ENCODE measurements at regions not wholly inside any gene's neighbourhood (a gene's known extent, or its start where the extent isn't known, plus 50 kb on each side); places are given as distances from the start of the nearest gene placed in this dataset.

GRCh38 chr9:87801013-87801412 is 75.1 kb downstream of the CTSL start:
- CTCF ChIA-PET, result no interaction called here
- intact Hi-C loops (cut with micrococcal nuclease), result no loop called here

GRCh38 chr9:87803166-87803565 is 77.2 kb downstream of the CTSL start:
- Mint-ChIP-seq H3K36me3 (ENCODE audit: low read depth) (no peaks in the 10 kb centered on the region), H3K4me3 (no peak overlapping the region), H3K27ac (no peak overlapping the region), H3K9me3 (no peaks in the 10 kb centered on the region), H3K27me3 (ENCODE audit: low read depth) (peaks cover 3% of the 10 kb centered on the region), H3K4me1 (ENCODE audit: low read depth) (no peaks in the 10 kb centered on the region)
- intact Hi-C loops (cut with micrococcal nuclease), result no loop called here
- CTCF ChIA-PET, result no interaction called here
- DNase-seq, result no peak

More at GRCh38 chr9:87801013-87801412, 75.1 kb downstream of the CTSL start:
- no peaks in the 10 kb centered on the region for H3K27me3 Mint-ChIP-seq (ENCODE audit: low read depth)
- DNase-seq, result no peak
- no peaks in the 10 kb centered on the region for H3K9me3 Mint-ChIP-seq
- no peaks in the 10 kb centered on the region for H3K4me1 Mint-ChIP-seq (ENCODE audit: low read depth)
- H3K36me3 Mint-ChIP-seq (ENCODE audit: low read depth), result no peaks in the 10 kb centered on the region
- no peak overlapping the region for H3K27ac Mint-ChIP-seq
- H3K4me3 Mint-ChIP-seq, result no peak overlapping the region

DNA sequence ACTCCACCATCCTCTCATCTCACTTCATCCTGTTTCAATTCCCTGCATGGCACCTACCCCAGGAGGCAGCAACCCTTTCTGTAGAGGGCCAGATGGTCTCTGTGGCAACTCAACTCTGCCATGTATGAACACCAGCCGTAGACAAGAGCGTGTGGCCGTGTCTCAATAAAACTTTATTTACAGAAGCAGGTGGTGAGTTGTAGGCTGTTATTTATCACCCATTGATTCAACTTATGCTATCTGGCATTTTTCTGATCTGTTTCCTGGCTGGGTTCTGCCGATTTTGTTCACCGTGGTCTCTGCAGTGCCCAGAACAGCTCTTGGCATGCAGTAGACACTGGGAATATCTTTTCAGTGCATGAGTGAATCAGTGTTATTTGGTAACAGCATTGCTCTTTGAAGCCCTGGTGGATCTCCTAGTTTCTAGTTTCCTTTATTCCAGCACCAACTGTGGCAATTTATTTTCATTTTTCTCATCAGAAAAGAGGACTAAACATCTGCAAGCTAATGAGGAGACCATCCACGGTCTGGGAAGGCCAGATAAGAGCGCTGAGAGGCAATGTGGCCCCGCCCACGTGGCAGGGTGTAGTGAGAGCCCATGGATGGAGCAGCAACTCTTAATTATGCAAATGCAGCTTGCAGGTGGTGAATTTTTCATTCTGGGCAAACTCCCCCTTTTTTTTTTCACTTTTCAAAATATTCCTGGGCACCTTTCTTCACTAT is 77.9 kb downstream of the CTSL start:
- CTCF ChIA-PET, result no interaction called here
- DNase-seq, result no peak
- H3K36me3 Mint-ChIP-seq (ENCODE audit: low read depth), result no peaks in the 10 kb centered on the region
- intact Hi-C loops (cut with micrococcal nuclease), result no loop called here
- H3K4me3 Mint-ChIP-seq, result no peak overlapping the region
- no peaks in the 10 kb centered on the region for H3K4me1 Mint-ChIP-seq (ENCODE audit: low read depth)
- no peaks in the 10 kb centered on the region for H3K9me3 Mint-ChIP-seq
- peaks cover 3% of the 10 kb centered on the region for H3K27me3 Mint-ChIP-seq (ENCODE audit: low read depth)
- no peak overlapping the region for H3K27ac Mint-ChIP-seq

DNA sequence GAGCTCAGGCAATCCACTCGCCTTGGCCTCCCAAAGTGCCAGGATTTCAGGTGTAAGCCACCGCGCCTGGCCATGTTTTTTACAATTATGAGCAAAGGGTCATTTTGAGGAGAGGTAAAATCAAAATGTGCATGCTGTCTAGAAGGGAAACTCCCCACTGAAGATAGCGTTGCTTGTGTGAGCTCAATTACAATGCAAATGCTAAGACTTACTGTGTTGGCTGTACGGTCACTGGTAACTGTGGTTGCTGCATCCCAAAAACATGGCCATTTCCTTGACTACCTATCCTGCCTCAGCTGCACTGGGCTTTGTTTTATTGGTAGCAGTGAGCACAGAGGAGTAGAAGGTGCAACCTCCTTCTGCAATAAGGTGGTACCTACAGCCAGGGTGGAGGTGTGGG is 77.4 kb upstream of the SPATA31E1 start:
- H3K4me3 Mint-ChIP-seq, result no peak overlapping the region
- intact Hi-C loops (cut with micrococcal nuclease), result no loop called here
- H3K36me3 Mint-ChIP-seq (ENCODE audit: low read depth), result no peaks in the 10 kb centered on the region
- no peak overlapping the region for H3K27ac Mint-ChIP-seq
- H3K9me3 Mint-ChIP-seq, result no peaks in the 10 kb centered on the region
- CTCF ChIA-PET, result no interaction called here
- no peaks in the 10 kb centered on the region for H3K4me1 Mint-ChIP-seq (ENCODE audit: low read depth)
- peaks cover 3% of the 10 kb centered on the region for H3K27me3 Mint-ChIP-seq (ENCODE audit: low read depth)
- no peak for DNase-seq

GRCh38 chr9:87810008-87810407 is 72.7 kb upstream of the SPATA31E1 start:
- intact Hi-C loops (cut with micrococcal nuclease), result loop anchor here (5.0 kb wide), 1 partner anchor 83 kb away; the partner anchor contains the start of gene CTSL
- no peaks in the 10 kb centered on the region for H3K36me3 Mint-ChIP-seq (ENCODE audit: low read depth)
- CTCF ChIA-PET, result interaction anchor here (0.6 kb wide), 1 partner anchor 453 kb away, joined by 3 read pairs; no protein-coding TSS in a partner anchor

GRCh38 chr9:87810679-87811178 is 71.9 kb upstream of the SPATA31E1 start:
- Mint-ChIP-seq H3K9me3 (no peaks in the 10 kb centered on the region), H3K4me1 (ENCODE audit: low read depth) (peaks cover 18% of the 10 kb centered on the region), H3K36me3 (ENCODE audit: low read depth) (no peaks in the 10 kb centered on the region), H3K27me3 (ENCODE audit: low read depth) (peaks cover 4% of the 10 kb centered on the region), H3K27ac (no peak overlapping the region), H3K4me3 (no peak overlapping the region)
- no peak for DNase-seq
- intact Hi-C loops (cut with micrococcal nuclease), result loop anchor here (5.0 kb wide), 1 partner anchor 83 kb away; the partner anchor contains the start of gene CTSL
- CTCF ChIA-PET, result interaction anchor here (1.8 kb wide), 1 partner anchor 130 kb away, joined by 10 read pairs; no protein-coding TSS in a partner anchor

More at GRCh38 chr9:87810008-87810407, 72.7 kb upstream of the SPATA31E1 start:
- Mint-ChIP-seq H3K4me1 (ENCODE audit: low read depth) (peaks cover 18% of the 10 kb centered on the region), H3K27me3 (ENCODE audit: low read depth) (peaks cover 3% of the 10 kb centered on the region), H3K4me3 (no peak overlapping the region), H3K27ac (no peak overlapping the region), H3K9me3 (no peaks in the 10 kb centered on the region)
- no peak for DNase-seq

- intact Hi-C loops (cut with micrococcal nuclease), result loop anchor here (1.0 to 5.0 kb wide), 4 partner anchors 85 to 476 kb away; partner anchors contain the start of gene CTSL
- Mint-ChIP-seq H3K36me3 (ENCODE audit: low read depth) (no peaks in the 10 kb centered on the region), H3K9me3 (no peaks in the 10 kb centered on the region), H3K27me3 (ENCODE audit: low read depth) (peaks cover 2% of the 10 kb centered on the region), H3K27ac (no peak overlapping the region), H3K4me3 (no peak overlapping the region), H3K4me1 (ENCODE audit: low read depth) (peaks cover 18% of the 10 kb centered on the region)
- CTCF ChIA-PET, result interaction anchor here (0.6 to 1.8 kb wide), 7 partner anchors 86 to 360 kb away, joined by 3 to 10 read pairs (median 3); no protein-coding TSS in a partner anchor
- DNase-seq, result peak; percentile 49
These were observed 70.1 kb upstream of the SPATA31E1 start for GRCh38 chr9:87812375-87813118.

- Mint-ChIP-seq H3K4me1 (ENCODE audit: low read depth) (peaks cover 18% of the 10 kb centered on the region), H3K36me3 (ENCODE audit: low read depth) (no peaks in the 10 kb centered on the region), H3K27ac (no peak overlapping the region), H3K4me3 (no peak overlapping the region), H3K27me3 (ENCODE audit: low read depth) (peaks cover 2% of the 10 kb centered on the region), H3K9me3 (no peaks in the 10 kb centered on the region)
- intact Hi-C loops (cut with micrococcal nuclease), result loop anchor here (1.0 to 5.0 kb wide), 3 partner anchors 86 to 476 kb away; partner anchors contain the start of gene CTSL
- no peak for DNase-seq
- CTCF ChIA-PET, result interaction anchor here (0.9 to 1.4 kb wide), 3 partner anchors 87 to 138 kb away, joined by 3 to 4 read pairs (median 3); no protein-coding TSS in a partner anchor
These were observed 69.6 kb upstream of the SPATA31E1 start for GRCh38 chr9:87813119-87813463.

DNA sequence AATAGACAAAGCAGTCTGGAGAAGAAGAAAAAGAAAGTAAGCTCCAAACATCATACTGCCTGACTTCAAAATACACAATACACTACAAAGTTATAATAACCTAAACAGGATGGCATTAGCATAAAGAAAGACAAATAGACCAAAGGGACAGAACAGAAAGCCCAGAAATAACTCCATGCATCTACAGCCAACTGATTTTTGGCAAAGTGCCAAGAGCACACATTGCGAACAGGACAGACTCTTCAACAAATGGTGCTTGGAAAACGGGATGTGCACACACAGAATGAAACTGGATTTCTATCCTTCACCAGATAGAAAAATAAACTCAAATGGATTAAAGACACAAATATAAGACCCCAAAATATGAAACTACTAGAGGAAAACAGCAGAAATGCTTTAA is 66.6 kb upstream of the SPATA31E1 start:
- Mint-ChIP-seq H3K27ac (no peak overlapping the region), H3K4me1 (ENCODE audit: low read depth) (peaks cover 18% of the 10 kb centered on the region)

GRCh38 chr9:87818308-87818707 is 64.4 kb upstream of the SPATA31E1 start:
- Mint-ChIP-seq H3K27me3 (ENCODE audit: low read depth) (peaks cover 2% of the 10 kb centered on the region), H3K4me3 (no peak overlapping the region), H3K36me3 (ENCODE audit: low read depth) (no peaks in the 10 kb centered on the region), H3K27ac (no peak overlapping the region), H3K9me3 (no peaks in the 10 kb centered on the region), H3K4me1 (ENCODE audit: low read depth) (peaks cover 3% of the 10 kb centered on the region)
- no peak for DNase-seq
- intact Hi-C loops (cut with micrococcal nuclease), result no loop called here
- CTCF ChIA-PET, result no interaction called here

More for the DNA sequence above, 66.6 kb upstream of the SPATA31E1 start:
- CTCF ChIA-PET, result no interaction called here
- Mint-ChIP-seq H3K9me3 (no peaks in the 10 kb centered on the region), H3K27me3 (ENCODE audit: low read depth) (peaks cover 2% of the 10 kb centered on the region), H3K36me3 (ENCODE audit: low read depth) (no peaks in the 10 kb centered on the region), H3K4me3 (no peak overlapping the region)
- no peak for DNase-seq
- intact Hi-C loops (cut with micrococcal nuclease), result no loop called here

GRCh38 chr9:87824216-87824875 is 58.3 kb upstream of the SPATA31E1 start:
- no peak for DNase-seq
- H3K9me3 Mint-ChIP-seq, result no peaks in the 10 kb centered on the region
- intact Hi-C loops (cut with micrococcal nuclease), result no loop called here

DNA sequence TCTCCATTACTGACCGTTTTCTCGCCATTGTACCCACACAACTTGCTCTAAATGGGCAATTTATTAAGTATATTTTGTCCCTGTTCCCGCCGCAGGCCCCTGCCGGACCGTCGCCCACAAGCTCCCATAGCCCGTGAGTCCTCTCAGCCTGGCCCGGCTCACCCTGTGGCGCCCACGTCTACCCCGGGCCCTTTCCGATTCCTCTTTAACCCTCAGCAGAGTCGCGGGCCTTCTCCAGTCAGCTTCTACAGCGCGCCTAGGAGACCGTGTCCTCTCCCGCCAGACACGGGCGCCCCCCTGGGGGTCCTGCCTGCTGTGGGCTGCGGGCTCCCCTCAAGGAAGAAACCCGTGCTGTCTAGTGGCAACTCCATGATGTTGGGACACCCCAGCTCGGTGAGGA is 57.8 kb upstream of the SPATA31E1 start:
- Mint-ChIP-seq H3K9me3 (no peaks in the 10 kb centered on the region), H3K27me3 (ENCODE audit: low read depth) (no peaks in the 10 kb centered on the region), H3K4me3 (no peak overlapping the region), H3K27ac (no peak overlapping the region), H3K4me1 (ENCODE audit: low read depth) (peaks cover 8% of the 10 kb centered on the region), H3K36me3 (ENCODE audit: low read depth) (no peaks in the 10 kb centered on the region)
- CTCF ChIA-PET, result no interaction called here
- intact Hi-C loops (cut with micrococcal nuclease), result no loop called here
- DNase-seq, result no peak

More at GRCh38 chr9:87824216-87824875, 58.3 kb upstream of the SPATA31E1 start:
- Mint-ChIP-seq H3K27me3 (ENCODE audit: low read depth) (no peaks in the 10 kb centered on the region), H3K27ac (no peak overlapping the region), H3K36me3 (ENCODE audit: low read depth) (no peaks in the 10 kb centered on the region), H3K4me3 (no peak overlapping the region), H3K4me1 (ENCODE audit: low read depth) (peaks cover 8% of the 10 kb centered on the region)
- CTCF ChIA-PET, result no interaction called here

All from activated naive CD4-positive, alpha-beta T cell treated with anti-CD3 and anti-CD28 coated beads for 36 hours (primary cell).